HG02610 (cell line): ENCODE measurements at regions not wholly inside any gene's neighbourhood (a gene's known extent, or its start where the extent isn't known, plus 50 kb on each side); places are given as distances from the start of the nearest gene placed in this dataset.
"Not testable (repeated sequence)": the region's sequence is repeated elsewhere in the genome, so short reads cannot be mapped to it uniquely, and the experiment has no call there.

Experiments
- ATAC-seq: cut with Tn5 transposase; IDR thresholded peaks from one replicate; pipeline ENCODE4 v1.9.1; 2021; ENCODE audit warnings: mild to moderate bottlenecking, moderate library complexity; ENCODE audit not compliant: unreplicated experiment

- no peak for ATAC-seq
Observed at GRCh38 chr10:91080776-91081175, 139.7 kb upstream of the PCGF5 start.

GRCh38 chr10:91082447-91082846 lies 138.0 kb upstream of the PCGF5 start:
- no peak for ATAC-seq

- ATAC-seq, result no peak
Observed at GRCh38 chr10:91088300-91089140, 131.9 kb upstream of the PCGF5 start.

GRCh38 chr10:91090761-91091529 lies 129.5 kb upstream of the PCGF5 start:
- peak; percentile 62 for ATAC-seq

- ATAC-seq, result no peak
Observed at GRCh38 chr10:91091780-91092179, 128.7 kb upstream of the PCGF5 start.

- no peak for ATAC-seq
Observed at GRCh38 chr10:91096274-91096673, 124.2 kb upstream of the PCGF5 start.

- no peak for ATAC-seq
Observed at GRCh38 chr10:91097313-91097712, 123.2 kb upstream of the PCGF5 start.

GRCh38 chr10:91098021-91098420 lies 122.4 kb upstream of the PCGF5 start:
- ATAC-seq, result not testable (repeated sequence)

- ATAC-seq, result peak; percentile 90
Observed at GRCh38 chr10:91103384-91104192, 116.9 kb upstream of the PCGF5 start.

GRCh38 chr10:91104193-91105041 lies 116.0 kb upstream of the PCGF5 start:
- peak; percentile 32 for ATAC-seq

- ATAC-seq, result no peak
Observed at GRCh38 chr10:91105269-91105668, 115.2 kb upstream of the PCGF5 start.

- no peak for ATAC-seq
Observed at GRCh38 chr10:91108820-91109219, 111.6 kb upstream of the PCGF5 start.

GRCh38 chr10:91111060-91111459 lies 109.4 kb upstream of the PCGF5 start:
- ATAC-seq, result no peak

- no peak for ATAC-seq
Observed at GRCh38 chr10:91115618-91116390, 104.7 kb upstream of the PCGF5 start.

- ATAC-seq, result no peak
Observed at GRCh38 chr10:91117505-91117904, 103.0 kb upstream of the PCGF5 start.

- no peak for ATAC-seq
Observed at GRCh38 chr10:91120348-91120747, 100.1 kb upstream of the PCGF5 start.

- ATAC-seq, result no peak
Observed at GRCh38 chr10:91123261-91123660, 97.2 kb upstream of the PCGF5 start.

GRCh38 chr10:91124016-91124415 lies 96.4 kb upstream of the PCGF5 start:
- no peak for ATAC-seq

- no peak for ATAC-seq
Observed at GRCh38 chr10:91126471-91126870, 94.0 kb upstream of the PCGF5 start.
